ENCODE measurements at regions not wholly inside any gene's neighbourhood (a gene's known extent, or its start where the extent isn't known, plus 50 kb on each side); places are given as distances from the start of the nearest gene placed in this dataset.
A peak's percentile ranks its signal among the peaks of the same experiment; 100 is the strongest.

- peak; percentile 34 for DNase-seq (ENCODE audit: low spot score)
Observed at GRCh38 chr10:131703941-131704340, 196.9 kb upstream of the PPP2R2D start.

- DNase-seq (ENCODE audit: low spot score), result peak; percentile 14
Observed at GRCh38 chr10:131706476-131706875, 194.3 kb upstream of the PPP2R2D start.

- DNase-seq (ENCODE audit: low spot score), result peak; percentile 17
Observed at GRCh38 chr10:131706952-131707351, 193.9 kb upstream of the PPP2R2D start.

- peak; percentile 13 for DNase-seq (ENCODE audit: low spot score)
Observed at GRCh38 chr10:131708225-131708880, 192.5 kb upstream of the PPP2R2D start.

- DNase-seq (ENCODE audit: low spot score), result no peak
Observed at GRCh38 chr10:131710142-131710861, 190.5 kb upstream of the PPP2R2D start.

GRCh38 chr10:131722121-131722520, 178.7 kb upstream of the PPP2R2D start:
- DNase-seq (ENCODE audit: low spot score), result no peak

- no peak for DNase-seq (ENCODE audit: low spot score)
Observed at GRCh38 chr10:131722525-131723264, 178.1 kb upstream of the PPP2R2D start.

- DNase-seq (ENCODE audit: low spot score), result no peak
Observed at GRCh38 chr10:131723297-131724168, 177.3 kb upstream of the PPP2R2D start.

- DNase-seq (ENCODE audit: low spot score), result no peak
Observed at GRCh38 chr10:131724169-131724545, 176.7 kb upstream of the PPP2R2D start.

GRCh38 chr10:131724891-131725580, 175.8 kb upstream of the PPP2R2D start:
- DNase-seq (ENCODE audit: low spot score), result no peak

GRCh38 chr10:131725581-131726069, 175.2 kb upstream of the PPP2R2D start:
- DNase-seq (ENCODE audit: low spot score), result no peak

GRCh38 chr10:131726076-131726880, 174.5 kb upstream of the PPP2R2D start:
- DNase-seq (ENCODE audit: low spot score), result peak; percentile 60

- DNase-seq (ENCODE audit: low spot score), result peak; percentile 35
Observed at GRCh38 chr10:131726967-131727366, 173.8 kb upstream of the PPP2R2D start.

- peak; percentile 26 for DNase-seq (ENCODE audit: low spot score)
Observed at GRCh38 chr10:131727560-131727959, 173.2 kb upstream of the PPP2R2D start.

- DNase-seq (ENCODE audit: low spot score), result peak; percentile 30
Observed at GRCh38 chr10:131728286-131729228, 172.3 kb upstream of the PPP2R2D start.

- peak; percentile 27 for DNase-seq (ENCODE audit: low spot score)
Observed at GRCh38 chr10:131729361-131729760, 171.4 kb upstream of the PPP2R2D start.

GRCh38 chr10:131729938-131730660, 170.7 kb upstream of the PPP2R2D start:
- DNase-seq (ENCODE audit: low spot score), result no peak

GRCh38 chr10:131730771-131731497, 169.9 kb upstream of the PPP2R2D start:
- no peak for DNase-seq (ENCODE audit: low spot score)
